Fibroblast of the aortic adventitia (primary cell): ENCODE measurements at regions not wholly inside any gene's neighbourhood (a gene's known extent, or its start where the extent isn't known, plus 50 kb on each side); places are given as distances from the start of the nearest gene placed in this dataset.

Experiments
- DNase-seq: peaks from one replicate; pipeline ENCODE4 v3.0.0-alpha.2; 2010; ENCODE audit warnings: low read depth
- H3K4me3 ChIP-seq: 2 replicates; pipeline ENCODE4 v1.5.1; 2011; ENCODE audit warnings: low read depth, mild to moderate bottlenecking, control low read depth, low read length, moderate library complexity
- CTCF ChIP-seq: IDR thresholded peaks from 2 replicates; pipeline ENCODE4 v1.5.1; 2011; ENCODE audit warnings: mild to moderate bottlenecking, low read length, control low read depth, inconsistent platforms; ENCODE audit not compliant: insufficient read depth

DNA sequence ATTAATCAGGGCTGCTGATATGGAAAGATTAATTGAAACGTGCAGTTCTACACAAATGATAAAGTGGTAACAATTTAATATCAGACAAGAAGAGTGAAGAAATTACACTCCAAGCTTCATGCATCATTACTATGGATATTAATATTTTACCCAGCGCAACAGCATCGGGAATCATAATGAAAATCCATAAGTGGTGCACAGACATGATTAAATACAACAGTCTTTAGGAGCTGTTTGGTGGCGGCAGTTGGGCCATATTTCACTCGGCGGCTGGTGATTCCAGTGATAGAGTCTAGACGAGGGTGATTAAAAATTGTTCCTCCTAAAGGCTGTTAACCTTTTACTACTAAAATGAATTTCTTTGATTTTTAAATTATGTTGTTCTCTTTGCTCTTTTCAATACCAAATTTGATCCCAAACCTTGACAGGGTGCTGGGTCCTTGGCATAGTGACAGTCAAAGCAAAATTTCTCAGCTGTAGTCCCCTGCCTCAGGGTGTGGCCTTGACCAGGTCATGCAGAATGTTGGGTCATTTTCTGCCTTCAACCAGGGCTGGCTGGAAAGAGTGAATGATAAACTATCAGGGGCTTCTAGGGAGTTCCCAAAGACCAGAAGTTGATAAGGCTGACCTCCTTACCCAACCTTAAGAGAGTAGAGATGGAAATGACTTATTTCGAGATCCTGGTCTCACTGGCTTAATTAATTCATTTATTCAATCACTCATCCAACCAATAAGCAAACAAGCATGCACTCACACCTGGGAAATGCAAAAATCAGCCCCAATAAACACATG, 392.0 kb downstream of the IL20RB start:
- no peak overlapping the region for H3K4me3 ChIP-seq
- TF ChIP-seq CTCF, result no peak
- no peak for DNase-seq

- no peak overlapping the region for H3K4me3 ChIP-seq
- no peak for DNase-seq
- no peak for TF ChIP-seq CTCF
These were observed 402.9 kb downstream of the IL20RB start for GRCh38 chr3:137360531-137361201.

GRCh38 chr3:137382005-137382594, 382.0 kb upstream of the SOX14 start:
- H3K4me3 ChIP-seq, result no peak overlapping the region
- DNase-seq, result no peak
- TF ChIP-seq CTCF, result no peak

DNA sequence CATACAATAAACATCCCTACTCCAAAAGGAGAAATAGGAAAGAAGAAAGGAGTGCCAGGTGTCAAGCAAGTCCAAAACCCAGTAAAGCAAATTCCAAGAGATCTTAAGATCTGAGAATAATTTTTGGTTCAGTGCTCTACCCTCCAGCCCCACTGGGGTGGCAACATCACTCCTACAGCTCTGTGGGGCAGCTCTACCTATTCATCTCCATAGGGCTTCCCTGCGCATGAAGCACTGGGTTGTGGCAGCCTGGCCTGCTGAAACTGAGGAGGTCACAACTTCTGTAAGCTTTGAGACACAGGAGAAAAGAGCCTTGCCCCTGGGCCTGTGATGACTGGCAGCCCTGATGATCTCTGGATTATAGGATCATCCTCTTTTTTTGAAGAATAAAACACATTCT, 378.2 kb upstream of the SOX14 start:
- DNase-seq, result no peak
- TF ChIP-seq CTCF, result no peak
- H3K4me3 ChIP-seq, result no peak overlapping the region

DNA sequence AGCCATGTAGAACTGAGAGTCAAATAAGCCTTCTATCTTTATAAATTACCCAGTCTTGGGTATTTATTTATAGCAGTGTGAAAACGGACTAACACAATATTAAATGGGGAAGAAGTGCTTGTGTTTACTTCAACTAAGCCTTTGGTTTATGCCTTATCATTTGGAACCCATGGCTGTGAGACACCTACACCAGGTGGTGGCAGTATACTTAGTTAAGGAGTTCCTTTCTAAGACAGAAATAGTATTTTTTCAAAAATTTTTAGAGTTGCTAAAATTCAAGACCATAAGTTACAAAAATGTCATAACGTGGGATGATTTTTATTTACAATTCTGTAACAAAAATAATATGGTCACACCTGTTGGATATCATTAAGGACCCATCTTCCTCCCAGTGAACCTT, 354.5 kb upstream of the SOX14 start:
- H3K4me3 ChIP-seq, result no peak overlapping the region
- DNase-seq, result no peak
- no peak for TF ChIP-seq CTCF

GRCh38 chr3:137410028-137410427, 354.1 kb upstream of the SOX14 start:
- DNase-seq, result no peak
- no peak for TF ChIP-seq CTCF
- no peak overlapping the region for H3K4me3 ChIP-seq
